Effector memory CD8-positive, alpha-beta T cell (primary cell): ENCODE measurements at regions not wholly inside any gene's neighbourhood (a gene's known extent, or its start where the extent isn't known, plus 50 kb on each side); places are given as distances from the start of the nearest gene placed in this dataset.
"Not testable (repeated sequence)": the region's sequence is repeated elsewhere in the genome, so short reads cannot be mapped to it uniquely, and the experiment has no call there.

Source experiments
- ATAC-seq: fragments of 150-1000 bp; cut with Tn5 transposase; replicated peaks from 2 replicates; pipeline ENCODE4 v1.10.0; 2021; ENCODE audit warnings: mild to moderate bottlenecking, moderate library complexity
- DNase-seq, 3 experiments: peaks; one replicate each; pipeline ENCODE4 v3.0.0; 2021
- H3K27ac Mint-ChIP-seq, 2 donors: one replicate each; pipeline ENCODE4 v1.8.0; 2022; ENCODE audit warnings: mild to moderate bottlenecking in 2 of 2, mixed read lengths in 2 of 2, moderate library complexity in 2 of 2
- H3K27me3 Mint-ChIP-seq, 2 donors: one replicate each; pipeline ENCODE4 v1.8.0; 2022; ENCODE audit warnings: mixed read lengths in 2 of 2
- H3K36me3 Mint-ChIP-seq: one replicate; pipeline ENCODE4 v1.8.0; 2022; ENCODE audit warnings: mild to moderate bottlenecking, moderate library complexity, mixed read lengths; ENCODE audit not compliant: insufficient read depth
- H3K4me1 Mint-ChIP-seq, 2 donors: one replicate each; pipeline ENCODE4 v1.8.0; 2022; ENCODE audit warnings: low read depth in 2 of 2, mixed read lengths in 2 of 2
- H3K4me3 Mint-ChIP-seq, 2 donors: one replicate each; pipeline ENCODE4 v1.8.0; 2022; ENCODE audit warnings: mild to moderate bottlenecking in 2 of 2, mixed read lengths in 2 of 2, moderate library complexity in 2 of 2
- H3K9me3 Mint-ChIP-seq, 2 donors: one replicate each; pipeline ENCODE4 v1.8.0; 2022; ENCODE audit warnings: mixed read lengths in 2 of 2

DNA sequence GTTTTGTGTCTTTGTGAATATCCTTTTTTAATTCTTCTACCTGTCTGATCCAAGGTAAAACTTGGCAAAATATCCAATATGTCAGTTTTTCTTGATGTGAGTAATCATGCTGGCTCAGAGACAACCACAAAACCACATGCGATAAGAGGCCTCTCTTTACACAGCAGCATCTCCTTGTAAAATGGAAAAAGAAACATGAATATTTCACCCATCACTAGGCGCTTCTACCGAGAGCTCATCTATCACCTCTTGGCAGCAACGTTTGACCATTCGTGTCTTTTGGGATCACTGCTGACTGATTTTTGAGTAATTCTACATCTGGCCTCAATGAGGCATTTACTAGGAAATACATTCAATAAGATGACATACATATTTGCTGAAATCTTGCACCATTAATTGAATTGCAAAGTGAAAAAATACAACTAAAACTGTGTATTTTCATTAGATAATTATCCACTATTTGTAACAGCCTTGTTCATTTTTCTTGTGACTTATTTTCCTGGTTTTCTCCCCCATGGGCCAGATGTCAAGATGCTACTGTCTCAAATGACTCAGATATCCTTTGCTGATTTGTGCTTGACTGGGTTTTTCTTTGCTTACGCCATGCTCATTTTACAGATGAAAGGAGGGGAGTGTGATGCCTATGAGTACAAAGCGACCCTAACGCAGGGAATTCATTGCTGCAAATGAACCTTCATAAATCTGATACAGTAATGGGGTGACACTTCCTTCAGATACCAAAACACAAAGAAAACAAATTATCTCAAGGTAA lies 467.5 kb downstream of the FBXO15 start:
- peaks cover 0 to 5% of the 10 kb centered on the region in 2 donors for H3K9me3 Mint-ChIP-seq
- no peak overlapping the region for H3K4me3 Mint-ChIP-seq
- H3K27me3 Mint-ChIP-seq: no peaks in the 10 kb centered on the region
- no peak overlapping the region for H3K27ac Mint-ChIP-seq
- ATAC-seq (no peak), DNase-seq (no peak)
- no peaks in the 10 kb centered on the region for H3K4me1 Mint-ChIP-seq
- no peaks in the 10 kb centered on the region for H3K36me3 Mint-ChIP-seq

DNA sequence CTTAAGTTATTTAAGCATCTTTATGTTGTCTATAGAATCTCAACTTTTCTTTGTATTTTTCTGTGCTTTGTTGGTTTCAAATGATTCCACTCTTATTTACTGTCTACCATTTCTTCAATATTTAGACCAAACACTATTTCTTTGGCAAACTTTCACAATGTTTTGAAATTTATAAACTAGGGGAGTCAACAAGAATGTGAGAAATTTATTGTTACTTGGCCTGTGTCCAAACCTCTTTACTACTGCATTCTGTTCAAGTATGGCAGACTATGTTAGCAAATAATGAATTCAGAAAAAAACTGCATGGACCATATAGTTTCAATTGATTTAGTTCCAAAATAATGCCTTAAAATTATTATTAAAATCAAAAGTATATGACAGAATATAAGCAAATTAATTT lies 470.2 kb downstream of the FBXO15 start:
- DNase-seq (no peak), ATAC-seq (no peak)
- no peaks in the 10 kb centered on the region for H3K4me1 Mint-ChIP-seq
- H3K4me3 Mint-ChIP-seq: no peak overlapping the region
- peaks cover under 1 to 7% of the 10 kb centered on the region in 2 donors for H3K9me3 Mint-ChIP-seq
- H3K27ac Mint-ChIP-seq: no peak overlapping the region
- H3K36me3 Mint-ChIP-seq: no peaks in the 10 kb centered on the region
- no peaks in the 10 kb centered on the region for H3K27me3 Mint-ChIP-seq

DNA sequence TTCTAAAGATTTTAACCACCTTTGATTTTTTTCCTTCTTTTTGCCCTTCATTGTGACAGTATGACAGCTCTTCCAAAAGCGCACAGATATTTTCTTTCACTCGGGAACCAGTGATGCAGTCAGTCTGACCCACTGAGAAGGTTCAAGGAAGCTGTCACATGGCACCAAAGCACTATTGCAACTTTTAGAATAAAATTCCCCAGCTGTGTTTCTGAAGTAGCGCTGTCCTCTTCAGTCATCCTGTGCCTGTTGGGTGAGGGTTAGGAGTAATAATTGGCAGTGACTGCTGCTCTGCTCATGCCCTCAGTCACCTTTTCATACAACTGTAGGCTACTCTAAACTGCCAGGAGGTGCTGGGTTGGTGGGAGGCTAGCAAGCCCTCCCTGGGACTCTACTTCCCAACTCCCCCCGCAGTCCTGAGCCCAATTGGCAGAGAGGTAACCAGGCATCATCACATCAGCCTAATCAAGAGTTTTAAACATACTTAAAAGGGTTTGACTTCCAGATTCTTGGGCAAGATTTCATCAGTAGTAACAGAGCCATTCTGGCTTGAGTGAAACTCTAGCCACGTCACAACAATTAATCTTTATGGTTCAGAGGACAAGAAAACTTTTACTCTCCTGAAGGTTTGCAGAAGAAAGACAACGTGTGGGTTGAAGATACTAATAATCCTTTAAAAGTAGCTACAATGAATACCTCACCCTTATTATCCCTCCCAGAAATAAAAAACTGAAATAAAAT lies 473.3 kb downstream of the FBXO15 start:
- ATAC-seq: no peak
- no peak for DNase-seq
- no peak overlapping the region for H3K27ac Mint-ChIP-seq
- H3K27me3 Mint-ChIP-seq: no peaks in the 10 kb centered on the region
- H3K36me3 Mint-ChIP-seq: no peaks in the 10 kb centered on the region
- H3K9me3 Mint-ChIP-seq: peaks cover 8 to 11% of the 10 kb centered on the region in 2 donors
- H3K4me1 Mint-ChIP-seq: no peaks in the 10 kb centered on the region
- H3K4me3 Mint-ChIP-seq: no peak overlapping the region

DNA sequence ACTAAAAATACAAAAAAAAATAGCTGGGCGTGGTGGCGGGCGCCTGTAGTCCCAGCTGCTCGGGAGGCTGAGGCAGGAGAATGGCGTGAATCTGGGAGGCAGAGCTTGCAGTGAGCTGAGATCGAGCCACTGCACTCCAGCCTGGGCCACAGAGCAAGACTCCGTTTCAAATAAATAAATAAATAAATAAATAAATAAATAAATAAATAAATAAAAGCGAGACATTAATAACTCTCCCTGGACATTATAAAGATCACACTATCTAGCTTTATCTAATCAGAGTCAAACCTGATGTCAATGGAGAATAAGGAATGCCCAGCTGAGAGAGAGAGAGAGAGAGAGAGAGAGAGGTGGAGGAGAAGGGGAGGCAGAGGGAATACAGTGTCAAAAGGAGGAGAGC lies 476.2 kb downstream of the FBXO15 start:
- not testable (repeated sequence) for H3K27me3 Mint-ChIP-seq, H3K36me3 Mint-ChIP-seq, H3K4me3 Mint-ChIP-seq, DNase-seq, H3K4me1 Mint-ChIP-seq, H3K27ac Mint-ChIP-seq, ATAC-seq
- H3K9me3 Mint-ChIP-seq: peaks cover 8 to 11% of the 10 kb centered on the region in 2 donors

DNA sequence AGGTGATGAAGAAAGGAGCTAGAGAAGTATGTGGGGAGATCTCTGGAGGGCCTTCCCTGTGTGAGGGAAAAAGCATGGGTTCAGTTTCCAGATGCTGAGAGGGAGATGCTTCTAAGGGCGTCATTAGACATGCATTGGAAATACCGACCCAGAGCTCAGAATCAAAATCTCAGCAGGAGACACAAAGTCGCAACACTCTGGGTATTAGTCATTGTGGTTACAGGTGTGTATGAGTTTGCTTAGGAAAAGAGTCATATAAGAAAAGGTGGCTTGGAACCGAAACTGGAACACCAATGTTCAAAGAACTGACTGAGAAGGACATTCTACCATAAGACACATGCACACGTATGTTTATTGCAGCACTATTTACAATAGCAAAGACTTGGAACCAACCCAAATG lies 477.1 kb downstream of the FBXO15 start:
- ATAC-seq (no peak), DNase-seq (no peak)
- Mint-ChIP-seq H3K4me3 (no peak overlapping the region), H3K36me3 (no peaks in the 10 kb centered on the region), H3K9me3 (peaks cover 8 to 11% of the 10 kb centered on the region in 2 donors), H3K27ac (no peak overlapping the region), H3K27me3 (no peaks in the 10 kb centered on the region), H3K4me1 (no peaks in the 10 kb centered on the region)

DNA sequence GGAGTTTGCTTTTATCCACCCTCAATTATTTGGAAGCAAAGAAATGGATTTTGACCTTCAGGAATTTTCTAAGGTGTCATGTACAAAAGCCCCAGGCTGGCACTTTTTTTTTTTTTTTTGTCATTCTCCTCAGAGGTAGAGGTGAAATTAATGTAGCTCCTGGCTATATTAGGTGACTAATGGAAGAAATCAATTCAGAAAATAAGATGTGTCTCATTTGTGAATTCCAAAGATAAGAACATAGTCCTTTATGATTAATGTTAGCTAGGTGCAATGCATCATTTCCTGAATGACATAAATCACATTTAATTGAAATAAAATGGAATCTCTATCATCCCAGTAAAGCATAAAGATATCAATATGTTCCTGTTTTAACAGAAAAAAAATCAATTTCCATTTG lies 477.6 kb downstream of the FBXO15 start:
- Mint-ChIP-seq H3K27ac (no peak overlapping the region), H3K4me3 (no peak overlapping the region), H3K4me1 (no peaks in the 10 kb centered on the region), H3K9me3 (peaks cover 7 to 8% of the 10 kb centered on the region in 2 donors), H3K27me3 (no peaks in the 10 kb centered on the region), H3K36me3 (no peaks in the 10 kb centered on the region)
- DNase-seq: no peak
- ATAC-seq: no peak

DNA sequence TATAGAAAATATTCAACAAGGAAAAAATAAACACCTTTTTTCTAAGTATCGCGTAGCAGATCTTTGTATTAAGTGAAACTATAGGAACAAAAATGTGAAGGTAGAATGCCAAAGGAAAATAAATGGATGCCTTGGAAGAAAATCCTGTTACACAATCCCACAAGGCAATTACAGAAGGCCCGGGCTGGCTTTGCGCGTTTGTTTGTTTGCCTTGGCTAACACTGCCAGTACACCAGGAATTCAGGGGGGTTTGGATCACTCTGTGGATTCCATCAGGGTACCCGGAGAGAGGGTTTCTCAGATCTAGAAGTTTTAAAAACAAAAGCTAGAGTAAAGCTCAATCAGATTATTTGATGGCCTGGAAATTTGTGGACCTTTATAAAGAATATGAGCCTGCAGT lies 478.3 kb downstream of the FBXO15 start:
- H3K4me3 Mint-ChIP-seq: no peak overlapping the region
- no peak for ATAC-seq
- no peaks in the 10 kb centered on the region for H3K4me1 Mint-ChIP-seq
- no peaks in the 10 kb centered on the region for H3K27me3 Mint-ChIP-seq
- no peaks in the 10 kb centered on the region for H3K36me3 Mint-ChIP-seq
- H3K9me3 Mint-ChIP-seq: peaks cover 6 to 8% of the 10 kb centered on the region in 2 donors
- H3K27ac Mint-ChIP-seq: no peak overlapping the region
- no peak for DNase-seq

DNA sequence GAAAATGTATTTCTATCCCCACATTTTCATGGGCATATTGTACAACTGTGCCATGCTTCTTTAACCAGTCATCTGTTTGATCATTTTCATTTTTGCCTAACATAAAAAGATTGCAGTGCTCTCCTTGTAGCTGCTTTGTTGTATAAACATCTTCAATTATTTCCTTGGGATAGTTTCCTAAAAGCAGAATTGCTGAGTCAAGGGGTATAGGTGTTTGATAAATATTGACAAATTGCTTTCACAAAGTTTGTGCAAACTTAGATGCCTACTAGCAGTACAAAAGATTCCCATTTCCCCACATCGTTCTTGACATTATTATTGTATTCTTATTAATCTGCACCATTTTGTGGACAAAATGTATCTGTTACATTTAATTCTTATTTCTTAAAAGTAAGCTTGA lies 479.6 kb downstream of the FBXO15 start:
- Mint-ChIP-seq H3K27ac (no peak overlapping the region), H3K27me3 (no peaks in the 10 kb centered on the region), H3K4me1 (no peaks in the 10 kb centered on the region), H3K4me3 (no peak overlapping the region), H3K9me3 (peaks cover 6 to 8% of the 10 kb centered on the region in 2 donors), H3K36me3 (no peaks in the 10 kb centered on the region)
- ATAC-seq (no peak), DNase-seq (no peak)

DNA sequence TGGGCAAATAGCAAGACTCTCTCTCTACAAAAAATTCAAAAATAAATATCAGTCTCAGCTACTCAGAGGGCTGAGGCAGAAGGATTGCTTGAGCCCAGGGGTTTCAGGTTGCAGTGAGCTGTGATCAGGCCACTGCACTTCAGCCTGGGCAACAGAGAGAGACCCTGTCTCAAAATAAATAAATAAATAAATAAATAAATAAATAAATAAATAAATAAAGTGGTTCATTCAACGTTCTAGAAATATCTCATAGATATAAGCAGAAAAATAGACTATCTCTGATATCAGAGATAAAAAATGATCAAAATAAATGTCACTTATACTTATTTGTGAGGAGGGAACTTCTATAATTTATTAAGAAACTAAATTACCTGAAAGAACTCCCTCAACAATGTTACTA lies 480.9 kb downstream of the FBXO15 start:
- DNase-seq (no peak), ATAC-seq (no peak)
- Mint-ChIP-seq H3K4me1 (no peaks in the 10 kb centered on the region), H3K27me3 (no peaks in the 10 kb centered on the region), H3K27ac (no peak overlapping the region), H3K36me3 (no peaks in the 10 kb centered on the region), H3K9me3 (peaks cover 6 to 12% of the 10 kb centered on the region in 2 donors), H3K4me3 (no peak overlapping the region)

DNA sequence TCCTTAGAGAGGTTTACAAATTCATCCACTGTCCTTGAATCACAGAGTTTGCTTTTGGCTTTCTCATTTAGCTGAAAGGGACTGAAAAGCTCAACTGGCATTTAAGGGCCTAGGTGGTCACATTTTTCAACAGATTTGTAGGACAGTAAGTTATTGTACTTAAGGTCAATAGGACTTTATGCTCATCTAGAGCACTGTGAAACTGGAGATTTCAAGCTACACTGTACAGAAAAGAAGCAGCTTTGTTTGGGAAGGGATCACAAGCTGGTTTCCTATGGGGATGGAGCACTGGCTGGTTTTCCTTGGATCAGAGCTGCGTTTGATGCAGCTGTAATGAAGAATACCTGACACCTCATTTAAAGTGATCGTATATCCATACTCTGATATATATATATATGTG lies 482.7 kb downstream of the FBXO15 start:
- no peak overlapping the region for H3K27ac Mint-ChIP-seq
- H3K9me3 Mint-ChIP-seq: peaks cover 10 to 27% of the 10 kb centered on the region in 2 donors
- no peak for ATAC-seq
- no peak overlapping the region for H3K4me3 Mint-ChIP-seq
- no peaks in the 10 kb centered on the region for H3K36me3 Mint-ChIP-seq
- no peaks in the 10 kb centered on the region for H3K4me1 Mint-ChIP-seq
- no peaks in the 10 kb centered on the region for H3K27me3 Mint-ChIP-seq
- no peak for DNase-seq

DNA sequence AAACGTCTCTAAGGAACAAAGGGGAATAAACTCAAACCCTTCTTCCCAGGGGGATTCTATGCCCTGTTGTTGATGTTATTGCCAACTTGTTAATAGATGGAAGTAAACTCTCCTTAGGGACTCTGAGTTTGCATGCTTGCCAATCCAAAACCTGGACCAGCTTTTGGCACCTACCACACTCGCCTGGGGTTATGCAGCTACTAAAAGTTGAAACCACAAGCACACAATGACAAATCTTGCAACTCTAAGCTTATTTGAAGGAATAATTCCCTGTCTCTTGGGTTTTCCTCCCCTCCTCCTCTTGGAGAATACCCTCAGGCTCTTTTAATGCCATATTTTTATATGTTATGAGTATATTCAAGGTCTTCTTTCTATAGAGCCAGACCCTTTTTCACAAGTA lies 484.1 kb downstream of the FBXO15 start:
- DNase-seq (no peak), ATAC-seq (no peak)
- Mint-ChIP-seq H3K4me3 (no peak overlapping the region), H3K9me3 (peaks cover 9 to 27% of the 10 kb centered on the region in 2 donors), H3K27ac (no peak overlapping the region), H3K4me1 (no peaks in the 10 kb centered on the region), H3K36me3 (no peaks in the 10 kb centered on the region), H3K27me3 (no peaks in the 10 kb centered on the region)

DNA sequence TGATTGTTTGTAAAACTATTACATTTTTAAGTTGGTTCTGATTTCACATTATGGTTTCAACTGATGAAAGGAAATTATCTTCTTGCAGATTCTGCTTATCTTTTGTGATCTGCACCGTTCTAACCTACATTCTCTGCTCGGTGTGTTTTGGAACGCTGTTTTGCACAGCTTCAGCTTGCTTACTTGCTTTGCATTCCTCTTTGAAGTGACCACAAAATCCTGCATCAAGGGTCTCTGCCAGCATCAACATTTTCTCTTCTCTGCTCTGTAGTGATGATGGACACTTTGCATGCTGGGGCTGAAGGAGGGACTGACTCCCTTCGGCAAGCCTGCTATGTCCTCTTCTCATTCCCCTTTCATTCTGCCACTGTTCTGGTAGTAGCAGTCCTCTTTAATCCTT lies 485.2 kb downstream of the FBXO15 start:
- Mint-ChIP-seq H3K27me3 (no peaks in the 10 kb centered on the region), H3K4me3 (no peak overlapping the region), H3K4me1 (no peaks in the 10 kb centered on the region), H3K9me3 (peaks cover 9 to 27% of the 10 kb centered on the region in 2 donors), H3K36me3 (no peaks in the 10 kb centered on the region), H3K27ac (no peak overlapping the region)
- DNase-seq (no peak), ATAC-seq (no peak)

DNA sequence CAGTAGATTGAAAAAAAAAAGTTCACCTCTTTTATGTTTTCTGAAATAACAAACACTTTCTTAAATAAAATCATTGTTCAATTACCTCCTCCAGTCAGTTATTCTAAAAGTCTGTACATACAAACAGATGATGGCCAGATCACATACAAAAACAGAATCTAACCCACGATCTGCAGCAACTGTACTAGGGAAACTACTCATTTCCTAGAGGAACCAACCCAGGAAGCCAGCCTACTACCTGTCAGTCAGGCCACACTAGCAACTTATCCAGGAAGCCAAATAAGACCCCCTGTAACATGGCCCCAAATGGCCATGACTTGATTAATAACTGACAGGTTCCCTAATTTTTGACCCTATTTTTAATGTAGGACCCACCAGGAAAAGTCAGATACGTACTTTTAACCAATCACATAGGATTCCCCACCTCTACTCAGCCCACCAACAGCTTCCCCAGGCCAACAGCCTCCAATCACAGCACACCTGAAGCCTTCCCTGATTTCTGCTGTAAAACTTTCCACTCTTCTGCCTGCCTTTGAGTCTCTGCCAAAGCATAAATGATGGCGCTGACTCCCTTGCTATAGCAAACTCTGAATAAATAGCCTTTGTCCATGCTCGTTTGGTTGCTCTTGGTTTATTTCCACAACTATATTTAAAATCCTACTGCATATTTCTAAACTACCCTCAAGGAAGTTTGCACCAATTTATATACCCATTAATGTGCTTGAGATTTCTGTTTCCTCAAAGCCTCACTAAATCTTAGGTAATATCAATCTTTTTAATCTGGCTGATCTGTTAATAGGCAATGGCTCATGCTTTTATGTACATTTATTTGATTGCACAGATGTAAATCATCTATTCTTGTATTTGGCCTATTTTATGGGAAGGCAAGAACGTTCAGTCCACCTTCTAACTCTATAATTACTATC lies 486.4 kb downstream of the FBXO15 start:
- Mint-ChIP-seq H3K27ac (no peak overlapping the region), H3K4me1 (no peaks in the 10 kb centered on the region), H3K27me3 (no peaks in the 10 kb centered on the region), H3K36me3 (no peaks in the 10 kb centered on the region), H3K9me3 (peaks cover 9 to 27% of the 10 kb centered on the region in 2 donors), H3K4me3 (no peak overlapping the region)
- DNase-seq (no peak), ATAC-seq (no peak)
